Endothelial cell of hepatic sinusoid (primary cell): ENCODE measurements at regions not wholly inside any gene's neighbourhood (a gene's known extent, or its start where the extent isn't known, plus 50 kb on each side); places are given as distances from the start of the nearest gene placed in this dataset.
"Not testable (repeated sequence)": the region's sequence is repeated elsewhere in the genome, so short reads cannot be mapped to it uniquely, and the experiment has no call there.

Experiments
- in situ Hi-C: cut with HindIII; loops from 2 replicates; pipeline ENCODE4 v1.10.0; 2017; ENCODE audit warnings: low sequenced_read_pairs

- in situ Hi-C loops = not testable (repeated sequence)
Measured at GRCh38 chr12:29029484-29029883, 119.6 kb upstream of the FAR2 start.

GRCh38 chr12:29030006-29030405 lies 119.1 kb upstream of the FAR2 start:
- in situ Hi-C loops = no loop called here

- in situ Hi-C loops = no loop called here
Measured at GRCh38 chr12:29032446-29032845, 116.6 kb upstream of the FAR2 start.

GRCh38 chr12:29033519-29033918 lies 115.6 kb upstream of the FAR2 start:
- in situ Hi-C loops = no loop called here

GRCh38 chr12:29035112-29035511 lies 114.0 kb upstream of the FAR2 start:
- in situ Hi-C loops = no loop called here

GRCh38 chr12:29039013-29039412 lies 110.1 kb upstream of the FAR2 start:
- in situ Hi-C loops = no loop called here

GRCh38 chr12:29041621-29042020 lies 107.5 kb upstream of the FAR2 start:
- in situ Hi-C loops = no loop called here

GRCh38 chr12:29043069-29043468 lies 106.0 kb upstream of the FAR2 start:
- in situ Hi-C loops = no loop called here

- in situ Hi-C loops = no loop called here
Measured at GRCh38 chr12:29044799-29045198, 104.3 kb upstream of the FAR2 start.

- in situ Hi-C loops = no loop called here
Measured at GRCh38 chr12:29048787-29049186, 100.3 kb upstream of the FAR2 start.

GRCh38 chr12:29050503-29050902 lies 98.6 kb upstream of the FAR2 start:
- in situ Hi-C loops = no loop called here

- in situ Hi-C loops = no loop called here
Measured at GRCh38 chr12:29051221-29051620, 97.9 kb upstream of the FAR2 start.

GRCh38 chr12:29053567-29053966 lies 95.5 kb upstream of the FAR2 start:
- in situ Hi-C loops = no loop called here

- in situ Hi-C loops = no loop called here
Measured at GRCh38 chr12:29054858-29055663, 94.0 kb upstream of the FAR2 start.

GRCh38 chr12:29066011-29066588 lies 83.0 kb upstream of the FAR2 start:
- in situ Hi-C loops = no loop called here

GRCh38 chr12:29067430-29067829 lies 81.6 kb upstream of the FAR2 start:
- in situ Hi-C loops = no loop called here

GRCh38 chr12:29070309-29070708 lies 78.8 kb upstream of the FAR2 start:
- in situ Hi-C loops = loop anchor here (5.0 kb wide), 1 partner anchor 47 kb away; no protein-coding TSS in a partner anchor

GRCh38 chr12:29071099-29071498 lies 78.0 kb upstream of the FAR2 start:
- in situ Hi-C loops = loop anchor here (5.0 kb wide), 1 partner anchor 46 kb away; no protein-coding TSS in a partner anchor

GRCh38 chr12:29072631-29073030 lies 76.4 kb upstream of the FAR2 start:
- in situ Hi-C loops = loop anchor here (5.0 kb wide), 1 partner anchor 45 kb away; no protein-coding TSS in a partner anchor

GRCh38 chr12:29073631-29074239 lies 75.3 kb upstream of the FAR2 start:
- in situ Hi-C loops = loop anchor here (5.0 kb wide), 1 partner anchor 44 kb away; no protein-coding TSS in a partner anchor

- in situ Hi-C loops = no loop called here
Measured at GRCh38 chr12:29081101-29081500, 68.0 kb upstream of the FAR2 start.

- in situ Hi-C loops = no loop called here
Measured at GRCh38 chr12:29082522-29082921, 66.6 kb upstream of the FAR2 start.
